A549 (cell line): ENCODE measurements at regions not wholly inside any gene's neighbourhood (a gene's known extent, or its start where the extent isn't known, plus 50 kb on each side); places are given as distances from the start of the nearest gene placed in this dataset.

Experiments
- ATAC-seq, 2 experiments: fragments of 200-7000 bp in 1 of 2; fragments of >200 bp in 1 of 2; cut with Nextera tagmentation in 1 of 2; cut with Tn5 transposase in 1 of 2; 3 replicates each; pipeline versions ENCODE4 v1.8.0 to v1.9.1; 2018 to 2020; ENCODE audit warnings: mild to moderate bottlenecking in 1 of 2, moderate library complexity in 1 of 2
- CTCF ChIA-PET: fragments of 300-600 bp; sonication (Branson Sonifier 250); formaldehyde crosslinking; extraction: SDS; loops from one replicate; lab custom pipeline; 2021; ENCODE audit warnings: antibody characterized with exemption, inconsistent platforms; lab: Yijun Ruan, JAX
- POLR2A ChIA-PET: fragments of 350-600 bp; formaldehyde crosslinking; extraction: SDS; loops from one replicate; lab custom pipeline; 2021; ENCODE audit warnings: antibody characterized with exemption, inconsistent platforms; lab: Yijun Ruan, JAX
- DNase-seq, 2 experiments: peaks; one replicate each; pipeline versions ENCODE4 v3.0.0 to v3.0.0-alpha.2; 2011 to 2016; ENCODE audit warnings: low read depth in 1 of 2, low spot score in 1 of 2
- FAIRE-seq: peaks from 2 replicates; lab custom pipeline; 2011; peaks lifted over from hg19 to GRCh38; lab: Jason Lieb, UNC
- H3K27ac ChIP-seq, 2 experiments: fragments of >200 bp; sonication (Bioruptor Twin); formaldehyde crosslinking; 3 replicates each; pipeline ENCODE4 v1.5.1; 2016 to 2017
- H3K4me1 ChIP-seq: fragments of >200 bp; sonication (Bioruptor Twin); formaldehyde crosslinking; 3 replicates; pipeline ENCODE4 v1.6.1; 2016
- H3K4me2 ChIP-seq: fragments of >200 bp; sonication (Bioruptor Twin); formaldehyde crosslinking; 3 replicates; pipeline ENCODE4 v1.6.1; 2016
- H3K4me3 ChIP-seq: fragments of >200 bp; sonication (Bioruptor Twin); formaldehyde crosslinking; 3 replicates; pipeline ENCODE4 v1.5.1; 2016
- H3K9me3 ChIP-seq: fragments of >200 bp; sonication (Bioruptor Twin); formaldehyde crosslinking; 3 replicates; pipeline ENCODE4 v1.6.1; 2016
- ATOH8 ChIP-seq: fragments of 250-450 bp; sonication (Bioruptor Pico); IDR thresholded peaks from 2 replicates; pipeline ENCODE4 v1.5.0; 2020; ENCODE audit warnings: low read depth, mild to moderate bottlenecking, moderate library complexity
- BCL3 ChIP-seq: fragments of >200 bp; sonication (Bioruptor Twin); formaldehyde crosslinking; IDR thresholded peaks from 3 replicates; pipeline ENCODE4 v1.6.1; 2016
- BHLHE40 ChIP-seq: IDR thresholded peaks from 2 replicates; pipeline ENCODE4 v1.6.1; 2012; ENCODE audit warnings: low read depth, low read length, inconsistent platforms
- CBX2 ChIP-seq: fragments of 200-600 bp; sonication (generic); IDR thresholded peaks from 2 replicates; pipeline ENCODE4 v1.6.1; 2016; ENCODE audit warnings: low read depth, mild to moderate bottlenecking, borderline replicate concordance
- CTCF ChIP-seq: fragments of >200 bp; sonication (Bioruptor Twin); formaldehyde crosslinking; IDR thresholded peaks from 3 replicates; pipeline ENCODE4 v1.5.1; 2016
- E2F6 ChIP-seq: IDR thresholded peaks from 2 replicates; pipeline ENCODE4 v1.6.1; 2012; ENCODE audit warnings: low read depth, borderline replicate concordance
- EHMT2 ChIP-seq: fragments of 200-600 bp; sonication (generic); IDR thresholded peaks from 2 replicates; pipeline ENCODE4 v1.6.1; 2016; ENCODE audit warnings: antibody characterized with exemption, low read depth, mild to moderate bottlenecking, moderate library complexity
- ELK1 ChIP-seq: fragments of 150-350 bp; IDR thresholded peaks from 2 replicates; pipeline ENCODE4 v1.6.1; 2014; ENCODE audit warnings: low read depth, mild to moderate bottlenecking, low read length
- FOSB ChIP-seq: fragments of 250-450 bp; sonication (Bioruptor Pico); IDR thresholded peaks from 2 replicates; pipeline ENCODE4 v1.5.0; 2020; ENCODE audit warnings: mild to moderate bottlenecking, moderate library complexity
- FOSL2 ChIP-seq, 2 experiments: fragments of 450-650 bp in 1 of 2; fragments of >200 bp in 1 of 2; sonication (Bioruptor Twin) in 1 of 2; formaldehyde crosslinking; IDR thresholded peaks; 2 replicates each; pipeline versions ENCODE4 v1.5.0 to v1.6.1; 2016 to 2020; ENCODE audit warnings: mild to moderate bottlenecking in 1 of 2, moderate library complexity in 1 of 2
- GATA3 ChIP-seq: IDR thresholded peaks from 2 replicates; pipeline ENCODE4 v1.6.1; 2012; ENCODE audit warnings: borderline replicate concordance
- HDAC2 ChIP-seq: fragments of 200-600 bp; sonication (generic); IDR thresholded peaks from 2 replicates; pipeline ENCODE4 v1.6.1; 2016
- HEYL ChIP-seq: fragments of 250-450 bp; sonication (Bioruptor Pico); IDR thresholded peaks from 2 replicates; pipeline ENCODE4 v1.8.0; 2021; ENCODE audit warnings: mild to moderate bottlenecking, moderate library complexity
- HOXB5 ChIP-seq: fragments of 250-450 bp; sonication (Bioruptor Pico); IDR thresholded peaks from 2 replicates; pipeline ENCODE4 v1.5.0; 2020; ENCODE audit warnings: mild to moderate bottlenecking, moderate library complexity
- JUNB ChIP-seq: fragments of >200 bp; sonication (Bioruptor Twin); formaldehyde crosslinking; IDR thresholded peaks from 2 replicates; pipeline ENCODE4 v1.6.1; 2016
- KDM1A ChIP-seq: fragments of 200-600 bp; sonication (generic); IDR thresholded peaks from 2 replicates; pipeline ENCODE4 v1.6.1; 2016; ENCODE audit warnings: low read depth, mild to moderate bottlenecking
- KDM5A ChIP-seq: fragments of 200-600 bp; sonication (generic); IDR thresholded peaks from 2 replicates; pipeline ENCODE4 v1.6.1; 2016; ENCODE audit warnings: antibody characterized with exemption, mild to moderate bottlenecking
- MAFK ChIP-seq: fragments of 450-650 bp; IDR thresholded peaks from 2 replicates; pipeline ENCODE4 v1.6.1; 2014; ENCODE audit not compliant: partially characterized antibody
- MAX ChIP-seq: IDR thresholded peaks from 2 replicates; pipeline ENCODE4 v1.6.1; 2012
- MAZ ChIP-seq: fragments of 150-350 bp; IDR thresholded peaks from 2 replicates; pipeline ENCODE4 v1.6.1; 2014; ENCODE audit warnings: antibody characterized with exemption, low read depth, low read length, borderline replicate concordance
- PBX3 ChIP-seq: IDR thresholded peaks from 2 replicates; pipeline ENCODE4 v1.6.1; 2012
- POLR2A ChIP-seq: IDR thresholded peaks from 2 replicates; pipeline ENCODE4 v1.6.1; 2012; ENCODE audit warnings: mild to moderate bottlenecking, low read length
- RCOR1 ChIP-seq: fragments of 150-350 bp; IDR thresholded peaks from 2 replicates; pipeline ENCODE4 v1.6.1; 2014; ENCODE audit warnings: antibody characterized with exemption, low read length, low read depth
- RNF2 ChIP-seq: fragments of 200-600 bp; sonication (generic); IDR thresholded peaks from 2 replicates; pipeline ENCODE4 v1.6.1; 2016; ENCODE audit warnings: low read depth, mild to moderate bottlenecking, antibody characterized with exemption, moderate library complexity, borderline replicate concordance
- TP53 ChIP-seq: fragments of 250-450 bp; sonication (Bioruptor Pico); IDR thresholded peaks from 2 replicates; pipeline ENCODE4 v1.5.0; 2021; ENCODE audit warnings: mild to moderate bottlenecking, moderate library complexity
- USF2 ChIP-seq: fragments of 450-650 bp; IDR thresholded peaks from 2 replicates; pipeline ENCODE4 v1.6.1; 2014; ENCODE audit warnings: antibody characterized with exemption
- ZFP36 ChIP-seq: fragments of 450-650 bp; IDR thresholded peaks from 2 replicates; pipeline ENCODE4 v1.6.1; 2014; ENCODE audit warnings: borderline replicate concordance; ENCODE audit not compliant: partially characterized antibody
- WGBS: methylation state at CpG from one replicate; pipeline ENCODE4 v1.1.6; 2017; ENCODE audit errors: missing lambda C conversion rate; 5-methylcytosine and 5-hydroxymethylcytosine counted together

- ATAC-seq: no peak
- no peak overlapping the region for H3K4me3 ChIP-seq
- H3K4me1 ChIP-seq: peaks cover 8% of the 10 kb centered on the region; the same call in 1 of the 3 replicates
- no peak for FAIRE-seq
- H3K4me2 ChIP-seq: no peak overlapping the region
- no peaks in the 10 kb centered on the region for H3K9me3 ChIP-seq
- ChIA-PET POLR2A (no interaction called here), CTCF (interaction anchor here (0.8 to 2.0 kb wide), 4 partner anchors 11 to 34 kb away, joined by 3 to 7 read pairs (median 4); no protein-coding TSS in a partner anchor)
- DNase-seq: no peak
- WGBS: 56% methylated on average over 2 of the region's 2 CpGs
- 0 out of 6 replicates have a peak overlapping the region, but pooled peaks of 1 of the 2 experiments have one; percentile 4 for H3K27ac ChIP-seq
- TF ChIP-seq KDM1A: no peak
- no peak for TF ChIP-seq BCL3
- TF ChIP-seq MAZ: no peak
- no peak for TF ChIP-seq POLR2A
- no peak for TF ChIP-seq USF2
- no peak for TF ChIP-seq CTCF
- TF ChIP-seq CBX2: no peak
- no peak for TF ChIP-seq RCOR1
- no peak for TF ChIP-seq ZFP36
- no peak for TF ChIP-seq HDAC2
- no peak for TF ChIP-seq ATOH8
- TF ChIP-seq JUNB: no peak
- TF ChIP-seq HEYL: no peak
- TF ChIP-seq HOXB5 (CRISPR knock-in tag): no peak
- TF ChIP-seq TP53 (CRISPR knock-in tag): no peak
- no peak for TF ChIP-seq MAFK
- no peak for TF ChIP-seq MAX
- TF ChIP-seq GATA3: no peak
- TF ChIP-seq BHLHE40: no peak
- TF ChIP-seq, all 56 proteins: peak for 0
Measured at GRCh38 chr9:105044518-105044917, 116.6 kb upstream of the ABCA1 start.

GRCh38 chr9:105046907-105047741 lies 119.2 kb upstream of the ABCA1 start:
- Histone ChIP-seq H3K4me1 (peaks cover 8% of the 10 kb centered on the region; the same call in 1 of the 3 replicates), H3K4me3 (no peak overlapping the region), H3K4me2 (peak overlapping the region; percentile 25; the same call in 1 of the 3 replicates), H3K27ac (peak overlapping the region in 1 of 2 experiments; percentile 29; a peak in 1 of 6 replicates), H3K9me3 (no peaks in the 10 kb centered on the region)
- CTCF ChIA-PET: interaction anchor here (1.0 to 1.3 kb wide), 3 partner anchors 12 to 120 kb away, joined by 3 to 4 read pairs (median 3); no protein-coding TSS in a partner anchor
- FAIRE-seq (no peak), DNase-seq (no peak), ATAC-seq (0 out of 6 replicates have a peak, but pooled peaks of 1 of the 2 experiments have one; percentile 19)
- POLR2A ChIA-PET: no interaction called here
- 94% methylated on average over 2 of the region's 2 CpGs for WGBS
- no peak for TF ChIP-seq PBX3
- no peak for TF ChIP-seq RNF2
- no peak for TF ChIP-seq ELK1
- TF ChIP-seq ZFP36: no peak
- TF ChIP-seq GATA3: no peak
- TF ChIP-seq FOSB (CRISPR knock-in tag): no peak
- TF ChIP-seq E2F6: no peak
- TF ChIP-seq MAX: no peak
- TF ChIP-seq FOSL2 (IDR thresholded peaks at IDR 0.05): no peak
- no peak for TF ChIP-seq FOSL2 (CRISPR knock-in tag; IDR thresholded peaks at IDR 0.05)
- no peak for TF ChIP-seq ATOH8
- no peak for TF ChIP-seq KDM5A
- TF ChIP-seq EHMT2: no peak
